Ascending aorta (tissue), 2 donors: ENCODE measurements at regions not wholly inside any gene's neighbourhood (a gene's known extent, or its start where the extent isn't known, plus 50 kb on each side); places are given as distances from the start of the nearest gene placed in this dataset.

Source experiments
- DNase-seq, 2 donors: peaks; one replicate each; pipeline ENCODE4 v3.0.0-alpha.2; 2019; ENCODE audit warnings: low spot score in 2 of 2
- H3K27ac ChIP-seq, 2 donors: fragments of 200-600 bp; sonication (generic); one replicate each; pipeline ENCODE4 v1.5.1; 2016 to 2017; ENCODE audit warnings: mild to moderate bottlenecking in 1 of 2
- H3K27me3 ChIP-seq: fragments of 200-600 bp; sonication (generic); one replicate; pipeline ENCODE4 v1.5.1; 2017
- H3K36me3 ChIP-seq, 2 donors: fragments of 200-600 bp; sonication (generic); one replicate each; pipeline ENCODE4 v1.5.1; 2016
- H3K4me1 ChIP-seq, 2 donors: fragments of 200-600 bp; sonication (generic); one replicate each; pipeline ENCODE4 v1.5.1; 2016 to 2017; ENCODE audit warnings: mild to moderate bottlenecking in 1 of 2
- H3K4me3 ChIP-seq, 2 donors: fragments of 200-600 bp; sonication (generic); one replicate each; pipeline ENCODE4 v1.5.1; 2016 to 2017; ENCODE audit warnings: mild to moderate bottlenecking in 1 of 2
- H3K9me3 ChIP-seq, 2 donors: fragments of 200-600 bp; sonication (generic); one replicate each; pipeline ENCODE4 v1.5.1; 2016
- CTCF ChIP-seq, 3 experiments: fragments of 200-600 bp in 2 of 3; fragments of 450-650 bp in 1 of 3; sonication (generic) in 2 of 3; IDR thresholded peaks; one replicate each; pipeline ENCODE4 v1.5.1; 2016 to 2019; ENCODE audit warnings: antibody characterized with exemption in 3 of 3, mild to moderate bottlenecking in 1 of 3, moderate library complexity in 1 of 3
- intact Hi-C: fragments of 100-400 bp; cut with DNase I; formaldehyde crosslinking; loops from one replicate; pipeline ENCODE4 v1.15.1; 2023

GRCh38 chr1:200319148-200319547 is 90.7 kb downstream of the ZNF281 start:
- no peaks in the 10 kb centered on the region for H3K9me3 ChIP-seq
- H3K27ac ChIP-seq = no peak overlapping the region
- H3K27me3 ChIP-seq = no peaks in the 10 kb centered on the region
- no peak for TF ChIP-seq CTCF (IDR thresholded peaks at IDR 0.05)
- no peak overlapping the region for H3K4me3 ChIP-seq
- no peak for DNase-seq
- no peaks in the 10 kb centered on the region for H3K4me1 ChIP-seq
- no peaks in the 10 kb centered on the region for H3K36me3 ChIP-seq
- intact Hi-C loops = no loop called here

GRCh38 chr1:200317236-200317635 is 92.6 kb downstream of the ZNF281 start:
- Histone ChIP-seq H3K36me3 (no peaks in the 10 kb centered on the region), H3K9me3 (no peaks in the 10 kb centered on the region), H3K4me3 (no peak overlapping the region), H3K27me3 (no peaks in the 10 kb centered on the region), H3K4me1 (no peaks in the 10 kb centered on the region), H3K27ac (no peak overlapping the region)
- no peak for TF ChIP-seq CTCF (IDR thresholded peaks at IDR 0.05)
- DNase-seq = no peak
- intact Hi-C loops = no loop called here

- Histone ChIP-seq H3K27me3 (no peaks in the 10 kb centered on the region), H3K27ac (no peak overlapping the region), H3K4me1 (no peaks in the 10 kb centered on the region), H3K9me3 (no peaks in the 10 kb centered on the region), H3K4me3 (no peak overlapping the region), H3K36me3 (no peaks in the 10 kb centered on the region)
- no peak for TF ChIP-seq CTCF (IDR thresholded peaks at IDR 0.05)
- intact Hi-C loops = no loop called here
- DNase-seq = no peak
Observed at GRCh38 chr1:200316148-200316803, 93.6 kb downstream of the ZNF281 start.

- no peaks in the 10 kb centered on the region for H3K27me3 ChIP-seq
- no peak overlapping the region for H3K4me3 ChIP-seq
- DNase-seq = no peak
- no peak for TF ChIP-seq CTCF (IDR thresholded peaks at IDR 0.05)
- intact Hi-C loops = no loop called here
- H3K9me3 ChIP-seq = no peaks in the 10 kb centered on the region
- H3K27ac ChIP-seq = no peak overlapping the region
- no peaks in the 10 kb centered on the region for H3K36me3 ChIP-seq
- H3K4me1 ChIP-seq = no peaks in the 10 kb centered on the region
Observed at GRCh38 chr1:200314085-200314750, 95.6 kb downstream of the ZNF281 start.

- Histone ChIP-seq H3K36me3 (no peaks in the 10 kb centered on the region), H3K4me3 (no peak overlapping the region), H3K4me1 (no peaks in the 10 kb centered on the region), H3K27ac (no peak overlapping the region), H3K9me3 (no peaks in the 10 kb centered on the region), H3K27me3 (no peaks in the 10 kb centered on the region)
- intact Hi-C loops = no loop called here
- DNase-seq = no peak
- TF ChIP-seq CTCF (IDR thresholded peaks at IDR 0.05) = no peak
Observed at GRCh38 chr1:200311256-200311655, 98.6 kb downstream of the ZNF281 start.
